BJ (cell line): ENCODE measurements at regions not wholly inside any gene's neighbourhood (a gene's known extent, or its start where the extent isn't known, plus 50 kb on each side); places are given as distances from the start of the nearest gene placed in this dataset.
"Not testable (repeated sequence)": the region's sequence is repeated elsewhere in the genome, so short reads cannot be mapped to it uniquely, and the experiment has no call there.

Experiments
- CTCF ChIA-PET: fragments of 350-600 bp; formaldehyde crosslinking; extraction: SDS; loops from one replicate; lab custom pipeline; 2021; ENCODE audit warnings: antibody characterized with exemption, inconsistent platforms; lab: Yijun Ruan, JAX
- POLR2A ChIA-PET: fragments of 300-600 bp; sonication (Branson Sonifier 250); formaldehyde crosslinking; extraction: SDS; loops from one replicate; lab custom pipeline; 2021; ENCODE audit warnings: antibody characterized with exemption; lab: Charles Lee
- DNase-seq: peaks from one replicate; pipeline ENCODE4 v3.0.0-alpha.2; 2011; ENCODE audit warnings: low read depth
- H3K27me3 ChIP-seq: 2 replicates; pipeline ENCODE4 v1.6.0; 2011; ENCODE audit warnings: low read length; ENCODE audit not compliant: control insufficient read depth, insufficient read depth
- H3K36me3 ChIP-seq: 2 replicates; pipeline ENCODE4 v1.5.1; 2011; ENCODE audit warnings: low read length; ENCODE audit not compliant: control insufficient read depth, insufficient read depth
- H3K4me3 ChIP-seq: 2 replicates; pipeline ENCODE4 v1.5.1; 2011; ENCODE audit warnings: low read depth, mild to moderate bottlenecking, control low read depth, low read length
- TF ChIP-seq, protein P1 (sequence below): IDR thresholded peaks from 2 replicates; pipeline ENCODE4 v1.5.1; 2011; ENCODE audit warnings: low read depth, mild to moderate bottlenecking, control low read depth, inconsistent platforms, low read length, moderate library complexity; ENCODE audit not compliant: insufficient read depth

DNA sequence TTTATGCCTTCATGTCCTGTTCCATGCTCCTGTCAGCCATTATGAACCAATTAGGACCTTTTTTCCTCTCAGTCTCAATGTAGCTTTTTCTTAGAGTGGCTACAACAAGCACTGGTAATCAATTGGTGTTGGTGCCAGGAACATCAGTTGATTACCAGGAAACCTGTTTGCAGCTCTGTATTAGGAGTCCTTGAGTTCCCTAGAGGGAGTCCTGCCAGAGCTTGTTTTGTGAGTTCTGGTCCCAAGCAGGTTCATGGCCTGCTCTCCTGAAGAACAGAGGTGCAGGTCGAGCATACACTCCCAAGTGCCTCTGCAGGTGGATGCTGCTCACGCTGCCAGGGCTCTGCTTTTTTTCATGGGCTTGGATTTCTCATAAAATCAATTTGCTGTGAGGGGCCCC is 137.9 kb upstream of the PRR23C start:
- POLR2A ChIA-PET, result no interaction called here
- CTCF ChIA-PET, result interaction anchor here (1.3 kb wide), 1 partner anchor 10 kb away, joined by 3 read pairs; no protein-coding TSS in a partner anchor

DNA sequence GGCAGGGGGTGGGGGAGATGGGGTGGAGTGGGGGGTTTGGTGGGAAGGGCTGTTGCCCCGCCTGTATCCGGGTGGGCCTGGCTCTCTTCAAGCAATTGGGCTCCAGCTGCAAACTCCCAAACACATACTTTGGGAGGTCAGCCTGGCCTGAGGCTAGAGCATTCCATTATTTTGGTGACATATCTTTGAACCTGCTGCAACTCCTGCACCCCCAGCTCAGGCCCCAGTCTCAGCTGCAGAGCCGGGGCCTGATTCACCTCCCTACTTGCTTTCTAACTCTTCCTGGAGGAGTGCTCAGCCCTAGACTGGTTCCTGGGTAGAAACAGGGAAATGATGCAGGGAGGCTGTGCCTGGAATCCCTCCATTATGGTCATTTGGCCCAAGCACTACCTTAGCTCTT is 140.8 kb upstream of the PRR23C start:
- DNase-seq, result no peak
- H3K27me3 ChIP-seq, result no peaks in the 10 kb centered on the region
- no peaks in the 10 kb centered on the region for H3K36me3 ChIP-seq
- TF ChIP-seq, protein P1, sequence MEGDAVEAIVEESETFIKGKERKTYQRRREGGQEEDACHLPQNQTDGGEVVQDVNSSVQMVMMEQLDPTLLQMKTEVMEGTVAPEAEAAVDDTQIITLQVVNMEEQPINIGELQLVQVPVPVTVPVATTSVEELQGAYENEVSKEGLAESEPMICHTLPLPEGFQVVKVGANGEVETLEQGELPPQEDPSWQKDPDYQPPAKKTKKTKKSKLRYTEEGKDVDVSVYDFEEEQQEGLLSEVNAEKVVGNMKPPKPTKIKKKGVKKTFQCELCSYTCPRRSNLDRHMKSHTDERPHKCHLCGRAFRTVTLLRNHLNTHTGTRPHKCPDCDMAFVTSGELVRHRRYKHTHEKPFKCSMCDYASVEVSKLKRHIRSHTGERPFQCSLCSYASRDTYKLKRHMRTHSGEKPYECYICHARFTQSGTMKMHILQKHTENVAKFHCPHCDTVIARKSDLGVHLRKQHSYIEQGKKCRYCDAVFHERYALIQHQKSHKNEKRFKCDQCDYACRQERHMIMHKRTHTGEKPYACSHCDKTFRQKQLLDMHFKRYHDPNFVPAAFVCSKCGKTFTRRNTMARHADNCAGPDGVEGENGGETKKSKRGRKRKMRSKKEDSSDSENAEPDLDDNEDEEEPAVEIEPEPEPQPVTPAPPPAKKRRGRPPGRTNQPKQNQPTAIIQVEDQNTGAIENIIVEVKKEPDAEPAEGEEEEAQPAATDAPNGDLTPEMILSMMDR, result no peak
- H3K4me3 ChIP-seq, result no peak overlapping the region
- ChIA-PET POLR2A (interaction anchor here (0.5 kb wide), 1 partner anchor 51 kb away, joined by 12 read pairs; no protein-coding TSS in a partner anchor), CTCF (interaction anchor here (1.2 kb wide), 1 partner anchor 144 kb away, joined by 4 read pairs; no protein-coding TSS in a partner anchor)

More for the DNA sequence above, 137.9 kb upstream of the PRR23C start:
- no peaks in the 10 kb centered on the region for H3K36me3 ChIP-seq
- no peak overlapping the region for H3K4me3 ChIP-seq
- H3K27me3 ChIP-seq, result no peaks in the 10 kb centered on the region
- DNase-seq, result no peak
- TF ChIP-seq, protein P1, result no peak

DNA sequence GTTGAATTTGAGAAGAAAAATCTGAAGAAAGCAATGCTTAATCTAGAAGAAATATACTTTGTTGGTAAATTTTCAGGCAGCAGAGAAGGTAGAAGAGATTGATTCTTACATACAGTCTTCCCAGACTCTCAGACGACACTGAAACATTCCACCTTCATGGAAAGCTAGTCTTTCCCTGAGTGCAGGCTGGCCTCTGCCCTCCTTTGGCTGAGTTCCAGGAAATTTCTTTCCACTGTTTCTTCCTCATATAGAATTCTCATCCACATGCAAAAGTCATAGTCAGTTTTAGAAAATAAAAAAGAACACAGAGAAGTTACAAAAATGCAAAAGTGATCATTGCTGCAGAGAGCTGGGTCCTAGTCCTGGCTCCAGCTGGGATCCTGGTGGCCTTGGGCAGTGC is 142.5 kb upstream of the PRR23C start:
- ChIA-PET POLR2A (no interaction called here), CTCF (interaction anchor here (1.0 to 1.3 kb wide), 2 partner anchors 11 to 14 kb away, joined by 3 read pairs; no protein-coding TSS in a partner anchor)
- no peaks in the 10 kb centered on the region for H3K36me3 ChIP-seq
- no peak for DNase-seq
- no peak overlapping the region for H3K4me3 ChIP-seq
- no peaks in the 10 kb centered on the region for H3K27me3 ChIP-seq
- TF ChIP-seq, protein P1, result no peak

GRCh38 chr3:139187648-139188047 is 143.0 kb upstream of the PRR23C start:
- Histone ChIP-seq H3K4me3 (no peak overlapping the region), H3K36me3 (no peaks in the 10 kb centered on the region), H3K27me3 (no peaks in the 10 kb centered on the region)
- TF ChIP-seq, protein P1, result no peak
- ChIA-PET POLR2A (no interaction called here), CTCF (interaction anchor here (1.0 to 1.3 kb wide), 2 partner anchors 11 to 14 kb away, joined by 3 read pairs; no protein-coding TSS in a partner anchor)
- DNase-seq, result no peak

DNA sequence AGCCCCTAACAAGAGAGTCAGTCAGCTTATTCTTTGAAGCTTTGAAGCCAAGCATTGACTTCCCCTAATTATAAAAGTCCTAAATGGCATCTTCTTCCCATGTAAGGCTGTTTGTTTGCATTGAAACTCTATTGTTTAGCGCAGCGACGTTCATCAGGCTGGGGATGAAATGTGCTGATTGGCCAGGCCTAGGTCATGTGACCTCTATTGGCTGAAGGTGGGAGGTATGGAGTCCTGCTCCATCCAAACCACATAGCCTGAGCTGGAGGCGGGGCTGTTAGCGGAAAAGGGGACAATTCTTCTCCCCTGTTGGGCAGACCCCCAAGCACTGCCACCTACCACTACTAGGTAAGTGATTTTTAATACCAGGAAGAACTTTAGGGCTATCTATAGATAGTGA is 145.3 kb upstream of the PRR23C start:
- Histone ChIP-seq H3K4me3 (no peak overlapping the region), H3K36me3 (no peaks in the 10 kb centered on the region), H3K27me3 (no peaks in the 10 kb centered on the region)
- no peak for DNase-seq
- TF ChIP-seq, protein P1, result no peak
- POLR2A ChIA-PET, result no interaction called here
- CTCF ChIA-PET, result interaction anchor here (1.3 kb wide), 1 partner anchor 8 kb away, joined by 3 read pairs; no protein-coding TSS in a partner anchor

- H3K4me3 ChIP-seq, H3K27me3 ChIP-seq, H3K36me3 ChIP-seq, CTCF ChIA-PET, DNase-seq, POLR2A ChIA-PET: not testable (repeated sequence)
These were observed 149.4 kb upstream of the MRPS22 start for GRCh38 chr3:139194421-139194820.

DNA sequence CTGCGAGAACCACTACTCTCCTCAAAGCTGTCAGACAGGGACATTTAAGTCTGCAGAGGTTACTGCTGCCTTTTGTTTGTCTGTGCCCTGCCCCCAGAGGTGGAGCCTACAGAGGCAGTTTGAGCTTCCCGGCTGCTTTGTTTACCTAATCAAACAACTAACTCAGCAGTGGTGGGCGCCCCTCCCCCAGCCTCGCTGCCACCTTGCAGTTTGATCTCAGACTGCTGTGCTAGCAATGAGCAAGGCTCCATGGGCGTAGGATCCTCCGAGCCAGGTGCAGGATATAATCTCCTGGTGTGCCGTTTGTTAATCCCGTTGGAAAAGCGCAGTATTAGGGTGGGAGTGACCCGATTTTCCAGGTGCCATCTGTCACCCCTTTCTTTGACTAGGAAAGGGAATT is 147.7 kb upstream of the MRPS22 start:
- POLR2A ChIA-PET, H3K36me3 ChIP-seq, H3K4me3 ChIP-seq, CTCF ChIA-PET, H3K27me3 ChIP-seq, DNase-seq: not testable (repeated sequence)
